ENCODE measurements at regions not wholly inside any gene's neighbourhood (a gene's known extent, or its start where the extent isn't known, plus 50 kb on each side); places are given as distances from the start of the nearest gene placed in this dataset.

- TF ChIP-seq CHD7 (IDR thresholded peaks at IDR 0.05; ENCODE audit: insufficient replicate concordance, low read length), result no peak
- no peak for TF ChIP-seq RFX5 (IDR thresholded peaks at IDR 0.05; ENCODE audit: borderline replicate concordance, low read depth, low read length)
- no peak for TF ChIP-seq TAF7 (optimal IDR thresholded peaks at IDR 0.05; ENCODE audit: borderline replicate concordance, low read depth, low read length)
- no peak for TF ChIP-seq RXRA (IDR thresholded peaks at IDR 0.05; ENCODE audit: insufficient read depth, low read depth, low read length)
- no peak for TF ChIP-seq SIRT6 (IDR thresholded peaks at IDR 0.05; ENCODE audit: low read length)
- no peak for TF ChIP-seq BCL11A (IDR thresholded peaks at IDR 0.05; ENCODE audit: low read depth in 2 of 2, low read length in 2 of 2)
- TF ChIP-seq EGR1 (IDR thresholded peaks at IDR 0.05; ENCODE audit: borderline replicate concordance, low read depth, low read length), result no peak
- TF ChIP-seq, protein P1, sequence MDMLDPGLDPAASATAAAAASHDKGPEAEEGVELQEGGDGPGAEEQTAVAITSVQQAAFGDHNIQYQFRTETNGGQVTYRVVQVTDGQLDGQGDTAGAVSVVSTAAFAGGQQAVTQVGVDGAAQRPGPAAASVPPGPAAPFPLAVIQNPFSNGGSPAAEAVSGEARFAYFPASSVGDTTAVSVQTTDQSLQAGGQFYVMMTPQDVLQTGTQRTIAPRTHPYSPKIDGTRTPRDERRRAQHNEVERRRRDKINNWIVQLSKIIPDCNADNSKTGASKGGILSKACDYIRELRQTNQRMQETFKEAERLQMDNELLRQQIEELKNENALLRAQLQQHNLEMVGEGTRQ (IDR thresholded peaks at IDR 0.05; ENCODE audit: low read length), result no peak
- no peak for TF ChIP-seq GABPA (IDR thresholded peaks at IDR 0.05; ENCODE audit: borderline replicate concordance, insufficient read depth, low read length)
- no peak for TF ChIP-seq FOSL1 (IDR thresholded peaks at IDR 0.05; ENCODE audit: insufficient read depth, low read depth, low read length)
Measured at GRCh38 chr10:23540401-23541030, 101.6 kb downstream of the OTUD1 start (continued).
